ENCODE measurements at regions not wholly inside any gene's neighbourhood (a gene's known extent, or its start where the extent isn't known, plus 50 kb on each side); places are given as distances from the start of the nearest gene placed in this dataset.

DNA sequence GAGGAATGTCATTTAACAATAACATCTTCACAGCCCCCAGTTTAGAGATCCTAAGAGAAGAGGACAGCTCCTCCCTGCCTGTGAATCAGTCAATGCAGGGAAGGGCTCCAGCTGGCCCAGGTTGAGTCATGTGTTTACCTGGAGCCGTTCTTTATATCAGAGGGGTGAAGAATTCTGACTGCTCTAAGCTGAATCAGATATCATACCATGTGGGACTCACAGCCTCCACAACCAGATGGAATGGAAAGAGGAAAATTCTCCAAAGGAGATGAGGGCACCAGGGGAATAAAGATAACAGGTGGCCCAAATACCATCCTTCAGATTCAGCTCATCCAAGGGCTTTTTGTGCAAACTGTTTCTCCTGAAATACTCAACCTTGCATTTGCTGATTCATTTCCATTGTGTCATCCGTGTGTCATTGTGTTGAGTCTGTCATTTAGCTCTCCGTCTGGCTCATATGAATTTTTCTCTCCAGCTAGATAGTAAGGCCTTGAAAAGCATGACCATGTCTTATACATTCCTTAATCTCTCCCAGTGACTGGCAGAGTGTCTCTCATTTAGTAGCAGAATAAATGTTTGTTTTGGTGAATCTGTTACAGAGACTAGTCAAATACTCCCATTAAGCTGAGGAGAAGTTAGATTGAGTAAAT lies 217.9 kb downstream of the RFC3 start:
- TF ChIP-seq POLR2A (IDR thresholded peaks at IDR 0.05): no peak
- TF ChIP-seq, protein P1, sequence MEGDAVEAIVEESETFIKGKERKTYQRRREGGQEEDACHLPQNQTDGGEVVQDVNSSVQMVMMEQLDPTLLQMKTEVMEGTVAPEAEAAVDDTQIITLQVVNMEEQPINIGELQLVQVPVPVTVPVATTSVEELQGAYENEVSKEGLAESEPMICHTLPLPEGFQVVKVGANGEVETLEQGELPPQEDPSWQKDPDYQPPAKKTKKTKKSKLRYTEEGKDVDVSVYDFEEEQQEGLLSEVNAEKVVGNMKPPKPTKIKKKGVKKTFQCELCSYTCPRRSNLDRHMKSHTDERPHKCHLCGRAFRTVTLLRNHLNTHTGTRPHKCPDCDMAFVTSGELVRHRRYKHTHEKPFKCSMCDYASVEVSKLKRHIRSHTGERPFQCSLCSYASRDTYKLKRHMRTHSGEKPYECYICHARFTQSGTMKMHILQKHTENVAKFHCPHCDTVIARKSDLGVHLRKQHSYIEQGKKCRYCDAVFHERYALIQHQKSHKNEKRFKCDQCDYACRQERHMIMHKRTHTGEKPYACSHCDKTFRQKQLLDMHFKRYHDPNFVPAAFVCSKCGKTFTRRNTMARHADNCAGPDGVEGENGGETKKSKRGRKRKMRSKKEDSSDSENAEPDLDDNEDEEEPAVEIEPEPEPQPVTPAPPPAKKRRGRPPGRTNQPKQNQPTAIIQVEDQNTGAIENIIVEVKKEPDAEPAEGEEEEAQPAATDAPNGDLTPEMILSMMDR (IDR thresholded peaks at IDR 0.05): no peak
